Duodenal mucosa (tissue), 2 donors: ENCODE measurements at regions not wholly inside any gene's neighbourhood (a gene's known extent, or its start where the extent isn't known, plus 50 kb on each side); places are given as distances from the start of the nearest gene placed in this dataset.

ENCODE experiments used
- H3K27ac ChIP-seq: one replicate; pipeline ENCODE4 v1.7.0; 2013; ENCODE audit warnings: low read depth, low read length
- H3K27me3 ChIP-seq, 2 donors: one replicate each; pipeline ENCODE4 v1.7.0; 2013; ENCODE audit warnings: low read length in 2 of 2, control low read depth in 1 of 2; ENCODE audit not compliant: insufficient read depth in 2 of 2, control insufficient read depth in 1 of 2
- H3K36me3 ChIP-seq, 2 donors: one replicate each; pipeline ENCODE4 v1.7.0; 2013; ENCODE audit warnings: low read length in 2 of 2, control low read depth in 1 of 2; ENCODE audit not compliant: insufficient read depth in 2 of 2, control insufficient read depth in 1 of 2
- H3K4me1 ChIP-seq, 2 donors: one replicate each; pipeline ENCODE4 v1.7.0; 2013; ENCODE audit warnings: low read length in 2 of 2, control low read depth in 1 of 2; ENCODE audit not compliant: insufficient read depth in 2 of 2, control insufficient read depth in 1 of 2
- H3K4me3 ChIP-seq, 2 donors: one replicate each; pipeline ENCODE4 v1.7.0; 2013; ENCODE audit warnings: low read length in 2 of 2, low read depth in 1 of 2
- H3K9ac ChIP-seq, 2 donors: one replicate each; pipeline ENCODE4 v1.7.0; 2013; ENCODE audit warnings: low read length in 2 of 2, low read depth in 1 of 2
- H3K9me3 ChIP-seq, 2 donors: one replicate each; pipeline ENCODE4 v1.7.0; 2013; ENCODE audit warnings: low read length in 2 of 2, control low read depth in 1 of 2; ENCODE audit not compliant: control insufficient read depth in 1 of 2

DNA sequence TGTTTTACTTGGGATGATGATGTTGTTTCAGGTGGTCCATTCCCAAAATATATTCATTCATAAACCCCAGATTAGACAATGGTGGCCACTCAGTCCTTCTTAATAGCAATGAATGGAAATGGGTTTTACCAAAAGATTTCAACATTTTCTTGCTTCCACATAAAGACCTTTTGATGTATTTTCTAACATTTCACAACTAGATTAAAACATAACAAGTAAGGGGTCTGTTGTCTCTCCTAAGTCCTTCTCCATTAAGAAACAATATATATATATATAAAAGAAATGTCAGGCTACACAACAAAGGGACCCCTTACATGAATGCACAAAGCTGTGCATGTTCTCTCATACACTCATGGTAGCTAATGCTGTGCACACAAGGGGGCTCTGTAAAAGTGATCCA is 176.4 kb downstream of the ANXA2 start:
- no peak overlapping the region for H3K4me3 ChIP-seq

GRCh38 chr15:60222404-60222803 is 175.4 kb downstream of the ANXA2 start:
- H3K4me3 ChIP-seq, result no peak overlapping the region
- H3K9ac ChIP-seq, result no peak overlapping the region
- H3K36me3 ChIP-seq, result no peaks in the 10 kb centered on the region
- no peaks in the 10 kb centered on the region for H3K4me1 ChIP-seq
- H3K9me3 ChIP-seq, result no peaks in the 10 kb centered on the region
- H3K27ac ChIP-seq, result no peak overlapping the region
- H3K27me3 ChIP-seq, result peaks cover 0 to 6% of the 10 kb centered on the region in 2 donors

More for the DNA sequence above, 176.4 kb downstream of the ANXA2 start:
- no peaks in the 10 kb centered on the region for H3K36me3 ChIP-seq
- H3K4me1 ChIP-seq, result no peaks in the 10 kb centered on the region
- no peaks in the 10 kb centered on the region for H3K9me3 ChIP-seq
- peaks cover 3 to 6% of the 10 kb centered on the region in 2 donors for H3K27me3 ChIP-seq
- no peak overlapping the region for H3K27ac ChIP-seq
- no peak overlapping the region for H3K9ac ChIP-seq

GRCh38 chr15:60223176-60223575 is 174.6 kb downstream of the ANXA2 start:
- H3K4me1 ChIP-seq, result no peaks in the 10 kb centered on the region
- no peak overlapping the region for H3K27ac ChIP-seq
- H3K9ac ChIP-seq, result no peak overlapping the region
- H3K27me3 ChIP-seq, result peaks cover 0 to 8% of the 10 kb centered on the region in 2 donors
- H3K4me3 ChIP-seq, result no peak overlapping the region
- no peaks in the 10 kb centered on the region for H3K36me3 ChIP-seq
- H3K9me3 ChIP-seq, result no peaks in the 10 kb centered on the region

- Histone ChIP-seq H3K27ac (no peak overlapping the region), H3K9ac (no peak overlapping the region), H3K9me3 (no peaks in the 10 kb centered on the region), H3K4me3 (no peak overlapping the region), H3K4me1 (no peaks in the 10 kb centered on the region), H3K27me3 (peaks cover 2 to 3% of the 10 kb centered on the region in 2 donors), H3K36me3 (no peaks in the 10 kb centered on the region)
These were observed 170.9 kb downstream of the ANXA2 start for GRCh38 chr15:60226924-60227323.

- Histone ChIP-seq H3K36me3 (no peaks in the 10 kb centered on the region), H3K9me3 (no peaks in the 10 kb centered on the region), H3K4me3 (no peak overlapping the region), H3K4me1 (no peaks in the 10 kb centered on the region), H3K27ac (no peak overlapping the region), H3K9ac (no peak overlapping the region), H3K27me3 (peaks cover 3 to 6% of the 10 kb centered on the region in 2 donors)
These were observed 169.7 kb downstream of the ANXA2 start for GRCh38 chr15:60228101-60228500.

DNA sequence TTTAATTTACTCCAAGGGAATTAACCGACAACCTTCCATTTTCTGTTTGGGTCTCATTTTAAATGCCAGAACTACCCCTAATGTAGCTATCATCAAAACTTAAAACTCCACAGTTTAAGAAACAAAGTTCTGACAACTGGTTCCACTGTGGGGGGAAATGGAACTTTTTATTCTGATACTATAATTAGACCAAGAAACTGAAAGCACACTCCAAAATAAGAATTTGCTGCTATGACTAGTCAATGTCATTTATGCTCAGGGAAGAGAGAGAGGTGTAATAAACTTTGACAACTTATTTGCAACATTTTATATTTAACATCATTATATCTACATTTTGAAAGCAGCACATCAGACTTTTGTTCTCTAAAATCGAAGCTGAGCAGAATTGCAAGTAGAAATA is 169.2 kb downstream of the ANXA2 start:
- no peaks in the 10 kb centered on the region for H3K9me3 ChIP-seq
- no peak overlapping the region for H3K4me3 ChIP-seq
- peaks cover 3 to 6% of the 10 kb centered on the region in 2 donors for H3K27me3 ChIP-seq
- H3K27ac ChIP-seq, result no peak overlapping the region
- H3K9ac ChIP-seq, result no peak overlapping the region
- H3K36me3 ChIP-seq, result no peaks in the 10 kb centered on the region
- H3K4me1 ChIP-seq, result no peaks in the 10 kb centered on the region

GRCh38 chr15:60235951-60236710 is 161.7 kb downstream of the ANXA2 start:
- no peaks in the 10 kb centered on the region for H3K36me3 ChIP-seq
- H3K9me3 ChIP-seq, result no peaks in the 10 kb centered on the region
- no peak overlapping the region for H3K27ac ChIP-seq
- H3K4me3 ChIP-seq, result no peak overlapping the region
- peaks cover 0 to 6% of the 10 kb centered on the region in 2 donors for H3K27me3 ChIP-seq
- H3K9ac ChIP-seq, result no peak overlapping the region
- no peaks in the 10 kb centered on the region for H3K4me1 ChIP-seq

- Histone ChIP-seq H3K27ac (no peak overlapping the region), H3K27me3 (no peaks in the 10 kb centered on the region), H3K9me3 (no peaks in the 10 kb centered on the region), H3K4me3 (no peak overlapping the region), H3K36me3 (no peaks in the 10 kb centered on the region), H3K9ac (no peak overlapping the region), H3K4me1 (no peaks in the 10 kb centered on the region)
These were observed 160.3 kb downstream of the ANXA2 start for GRCh38 chr15:60237446-60237845.

- no peak overlapping the region for H3K9ac ChIP-seq
- H3K9me3 ChIP-seq, result no peaks in the 10 kb centered on the region
- no peak overlapping the region for H3K4me3 ChIP-seq
- no peaks in the 10 kb centered on the region for H3K4me1 ChIP-seq
- H3K36me3 ChIP-seq, result no peaks in the 10 kb centered on the region
- H3K27me3 ChIP-seq, result no peaks in the 10 kb centered on the region
- no peak overlapping the region for H3K27ac ChIP-seq
These were observed 154.0 kb downstream of the ANXA2 start for GRCh38 chr15:60243769-60244168.

DNA sequence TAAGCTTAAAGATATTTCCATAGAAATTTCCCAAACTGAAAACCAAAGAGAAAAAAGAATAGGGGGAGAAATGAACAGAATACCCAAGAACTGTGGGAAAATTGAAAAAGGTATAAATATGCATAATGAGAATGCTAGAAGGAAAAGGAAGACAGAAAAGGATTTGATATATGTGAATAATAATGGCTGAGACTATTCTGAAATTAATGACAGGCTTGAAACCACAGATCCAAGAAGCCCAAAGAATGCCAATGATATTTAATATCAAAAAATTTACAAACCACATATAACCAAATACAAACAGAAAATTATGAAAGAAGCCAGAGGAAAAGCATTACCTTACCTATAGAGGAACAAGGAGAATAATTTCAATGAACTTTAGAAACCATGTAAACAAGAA is 153.0 kb downstream of the ANXA2 start:
- Histone ChIP-seq H3K9me3 (no peaks in the 10 kb centered on the region), H3K27me3 (no peaks in the 10 kb centered on the region), H3K27ac (no peak overlapping the region), H3K9ac (no peak overlapping the region), H3K36me3 (no peaks in the 10 kb centered on the region), H3K4me1 (no peaks in the 10 kb centered on the region), H3K4me3 (no peak overlapping the region)
